Pulmonary artery endothelial cell (primary cell): ENCODE measurements at regions not wholly inside any gene's neighbourhood (a gene's known extent, or its start where the extent isn't known, plus 50 kb on each side); places are given as distances from the start of the nearest gene placed in this dataset.
"Not testable (repeated sequence)": the region's sequence is repeated elsewhere in the genome, so short reads cannot be mapped to it uniquely, and the experiment has no call there.

Experiments used
- DNase-seq: peaks from one replicate; pipeline ENCODE4 v3.0.0-alpha.2; 2011; ENCODE audit warnings: low read depth, low spot score

DNA sequence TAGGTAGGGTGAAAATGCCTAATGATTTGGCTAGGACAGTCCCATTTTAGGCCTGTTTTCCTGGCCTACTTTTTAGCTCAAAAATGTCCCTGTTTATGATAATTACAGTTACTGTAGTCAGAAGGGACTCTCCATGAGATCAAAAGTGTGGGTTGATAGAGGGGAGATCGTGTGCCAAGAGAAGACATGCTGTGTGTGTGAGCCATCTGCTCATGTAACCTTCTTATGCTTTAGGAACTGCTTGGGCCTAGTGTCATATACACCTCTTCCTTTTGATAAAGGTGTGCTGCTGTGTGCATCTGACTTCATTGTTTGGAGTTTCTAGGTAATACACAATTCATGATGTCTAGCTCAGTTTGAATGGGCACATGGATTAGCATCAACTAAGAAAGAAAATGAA lies 786.5 kb downstream of the PDCD6IP start:
- no peak for DNase-seq

GRCh38 chr3:34599595-34599994 lies 801.2 kb downstream of the PDCD6IP start:
- no peak for DNase-seq

- no peak for DNase-seq
These were observed 821.6 kb downstream of the PDCD6IP start for GRCh38 chr3:34619990-34620389.

GRCh38 chr3:34626699-34627098 lies 828.3 kb downstream of the PDCD6IP start:
- no peak for DNase-seq

DNA sequence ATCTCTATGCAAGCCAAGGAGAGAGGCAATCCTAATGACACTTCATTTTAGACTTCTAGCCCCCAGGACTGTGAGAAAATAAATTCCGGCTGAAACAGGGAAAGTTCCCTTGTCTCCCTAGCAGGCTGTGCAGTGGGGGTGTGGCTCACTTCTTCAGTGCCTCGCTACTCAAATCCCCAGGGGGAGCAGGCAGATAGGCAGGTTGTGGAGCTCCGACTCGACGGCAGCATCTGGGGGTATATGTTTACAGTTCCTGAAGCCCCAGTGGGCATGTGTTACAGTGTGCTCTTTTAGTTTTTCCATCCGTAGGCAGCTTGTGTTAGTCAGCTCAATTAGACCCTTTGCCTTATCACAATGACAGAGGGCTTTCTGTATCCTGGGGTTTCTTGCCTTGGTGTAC lies 836.5 kb downstream of the PDCD6IP start:
- no peak for DNase-seq

DNA sequence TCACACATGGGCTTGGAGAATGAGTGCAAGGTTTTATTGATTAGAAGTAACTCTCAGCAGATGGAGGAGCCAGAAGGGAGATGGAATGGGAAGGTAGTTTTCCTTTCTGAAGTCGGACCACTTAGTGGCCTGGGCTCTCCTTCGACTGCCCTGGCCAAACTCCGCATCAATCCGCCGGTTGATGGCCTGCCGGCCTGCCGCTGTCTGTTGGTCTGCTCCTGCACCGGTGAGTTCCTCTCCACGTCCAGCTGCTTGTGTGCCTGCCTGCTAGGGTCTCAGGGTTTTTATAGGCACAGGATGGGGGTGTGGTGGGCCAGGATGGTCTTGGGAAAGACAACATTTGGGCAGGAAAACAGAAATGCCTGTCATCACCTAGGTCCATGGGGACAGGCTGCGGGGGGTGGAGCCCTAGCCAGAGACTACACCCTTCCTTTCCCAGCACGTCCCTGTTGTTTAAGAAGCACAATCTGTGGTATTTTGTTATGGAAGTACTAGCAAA lies 837.0 kb downstream of the PDCD6IP start:
- DNase-seq = no peak

DNA sequence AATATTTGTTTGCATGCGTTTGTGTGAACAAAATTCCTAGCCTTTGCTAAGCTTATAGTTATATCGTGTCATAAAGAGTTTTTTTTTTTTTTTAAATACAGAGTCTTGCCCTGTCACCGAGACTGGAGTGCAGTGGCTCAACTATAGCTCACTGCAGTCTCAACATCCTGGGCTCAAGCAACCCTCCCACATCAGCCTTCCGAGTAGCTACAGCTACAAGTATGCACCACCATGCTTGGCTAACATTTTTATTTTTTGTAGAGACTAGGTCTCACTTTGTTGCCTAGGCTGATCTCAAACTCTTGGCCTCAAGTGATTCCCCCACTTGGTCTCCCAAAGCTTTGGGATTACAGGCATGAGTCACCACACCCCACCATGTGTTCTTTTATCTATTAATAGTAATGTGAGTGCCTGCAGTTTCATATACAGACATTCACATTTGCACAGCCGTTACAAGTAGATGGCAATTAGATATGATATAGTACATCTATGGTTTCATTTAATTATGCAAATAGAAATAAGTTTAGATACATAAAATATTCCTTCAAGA lies 848.6 kb downstream of the PDCD6IP start:
- no peak for DNase-seq

DNA sequence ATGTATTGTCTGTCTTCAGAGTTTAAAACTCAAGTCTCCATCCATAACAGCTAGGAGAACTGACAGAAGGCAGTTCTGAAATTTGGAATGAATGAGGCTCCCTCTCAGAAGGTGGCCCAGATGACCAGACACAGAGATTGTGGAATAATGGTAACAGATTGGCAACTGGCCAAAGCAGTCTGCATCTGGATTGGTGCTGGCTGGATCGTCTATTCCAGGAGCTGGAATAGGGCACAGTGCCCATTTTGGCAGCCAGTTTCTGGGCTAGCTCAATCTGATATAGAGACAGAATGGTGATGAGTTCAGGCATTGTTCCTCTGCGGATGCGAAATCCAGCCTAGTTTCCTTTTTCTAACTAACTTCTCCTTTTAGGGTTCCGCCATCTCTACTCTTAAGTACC lies 851.7 kb downstream of the PDCD6IP start:
- DNase-seq = no peak

DNA sequence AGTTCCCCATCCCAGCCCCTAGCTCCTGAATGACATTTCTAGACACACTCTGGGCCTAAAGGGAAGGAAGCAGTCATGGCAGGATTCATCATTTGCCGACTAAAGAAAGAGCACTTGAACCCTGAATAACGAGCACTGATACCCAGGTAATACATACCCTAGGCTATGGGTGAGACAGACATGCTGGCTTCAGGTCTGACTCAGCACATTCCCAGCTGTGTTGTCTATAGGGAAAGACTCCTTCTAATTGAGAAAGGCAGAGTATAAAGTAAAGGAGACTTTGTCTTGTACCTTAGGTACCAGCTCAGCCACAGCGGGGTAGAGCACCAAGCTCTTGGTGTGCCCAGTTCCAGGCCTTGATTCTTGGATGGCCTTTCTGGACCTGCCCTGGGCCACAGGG lies 870.5 kb downstream of the PDCD6IP start:
- no peak for DNase-seq

DNA sequence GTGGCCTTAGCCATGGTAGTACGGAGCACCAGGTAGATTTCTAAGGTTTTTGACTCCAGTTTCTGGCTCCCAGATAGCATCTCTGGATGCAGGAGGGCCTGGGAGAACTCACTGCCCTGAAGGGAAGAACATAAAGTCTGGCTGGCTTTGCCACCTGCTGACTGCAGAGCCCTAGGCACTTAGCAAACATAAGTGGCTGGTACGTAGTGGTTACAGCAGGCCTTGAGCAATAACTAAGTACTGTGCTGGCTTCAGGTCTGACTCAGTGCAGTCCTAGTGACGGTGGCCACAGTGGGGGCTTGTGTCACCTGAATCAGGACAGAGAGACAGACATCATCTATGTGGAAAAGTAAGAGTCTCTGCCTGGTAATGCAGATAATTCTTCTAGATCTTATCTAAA lies 871.1 kb downstream of the PDCD6IP start:
- DNase-seq = no peak

- DNase-seq = no peak
These were observed 877.1 kb downstream of the PDCD6IP start for GRCh38 chr3:34675383-34676120.

GRCh38 chr3:34676436-34676835 lies 878.0 kb downstream of the PDCD6IP start:
- no peak for DNase-seq

DNA sequence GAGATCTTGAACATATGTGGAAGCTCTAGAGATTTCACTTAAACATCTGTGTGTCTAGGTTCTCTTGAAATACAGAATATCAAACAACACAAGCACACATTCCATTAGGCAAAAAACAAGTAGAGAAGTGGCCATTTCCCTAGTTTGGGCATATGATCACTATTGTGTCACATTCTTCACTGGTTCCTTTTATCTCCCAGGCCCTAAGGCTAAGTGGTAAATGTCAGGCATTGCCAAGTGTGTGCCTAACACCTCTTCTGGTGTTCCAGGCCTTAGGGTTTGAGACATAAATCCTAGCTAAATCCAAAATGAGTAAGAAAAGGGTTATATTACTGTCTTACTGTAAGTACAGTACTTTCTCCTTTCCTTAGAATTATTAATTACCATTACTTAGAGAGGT lies 880.1 kb downstream of the PDCD6IP start:
- no peak for DNase-seq

GRCh38 chr3:34679055-34679454 lies 880.6 kb downstream of the PDCD6IP start:
- not testable (repeated sequence) for DNase-seq

DNA sequence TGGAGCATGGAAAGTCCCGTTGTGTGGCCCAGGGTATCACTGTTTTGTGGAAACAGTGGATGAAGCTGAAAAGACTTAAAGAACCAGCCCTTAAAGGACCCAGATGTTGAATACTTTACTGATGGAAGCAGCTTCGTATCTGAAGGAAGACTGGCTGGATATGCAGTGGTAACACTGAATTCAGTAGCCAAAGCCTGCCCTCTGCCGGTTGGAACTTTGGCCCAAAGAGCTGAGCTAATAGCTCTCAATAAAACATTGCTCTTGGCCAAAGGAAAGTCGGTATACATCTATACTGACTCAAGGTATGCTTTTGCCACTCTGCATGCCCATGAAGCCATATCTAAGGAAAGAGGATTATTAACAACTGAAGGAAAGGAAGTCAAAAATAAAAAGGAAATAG lies 885.4 kb downstream of the PDCD6IP start:
- DNase-seq = no peak

- no peak for DNase-seq
These were observed 888.1 kb downstream of the PDCD6IP start for GRCh38 chr3:34686541-34686940.

DNA sequence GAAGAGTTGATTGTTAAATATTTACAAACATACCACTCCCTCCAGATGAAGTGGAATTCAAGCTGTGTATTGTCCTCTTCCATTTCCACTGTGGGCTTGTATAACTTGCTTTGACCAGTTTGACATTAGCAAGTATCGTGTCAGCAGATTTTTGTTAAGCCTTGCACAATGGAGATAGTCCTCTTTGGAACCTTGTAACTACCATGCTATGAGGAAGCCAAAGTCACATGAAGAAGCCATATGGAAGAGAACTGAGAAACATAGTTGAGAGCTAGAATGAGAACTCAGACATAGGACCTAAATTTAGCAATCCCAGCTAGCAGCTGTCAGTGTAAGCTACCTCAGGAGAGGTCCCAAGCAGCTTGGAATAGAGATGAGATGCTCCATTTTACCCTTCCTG lies 889.2 kb downstream of the PDCD6IP start:
- DNase-seq = no peak

DNA sequence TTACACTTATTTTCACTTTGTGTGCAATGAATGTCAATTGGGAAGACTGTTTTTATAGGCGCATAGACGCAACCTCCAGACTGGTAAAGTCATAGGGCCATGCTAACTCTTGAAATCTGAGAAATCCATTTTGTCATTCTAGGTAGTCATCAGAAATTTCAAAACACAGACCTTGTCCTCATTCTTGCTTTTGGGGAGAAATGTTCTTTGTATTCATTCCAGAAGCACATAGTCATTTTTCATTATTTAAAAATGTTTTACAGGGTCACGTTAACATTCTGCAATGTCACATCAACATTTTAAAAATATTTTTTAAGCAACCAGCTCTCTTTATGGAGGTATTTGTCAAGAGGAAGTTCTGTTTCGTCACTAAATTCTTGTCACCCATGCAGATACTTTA lies 898.4 kb downstream of the PDCD6IP start:
- no peak for DNase-seq

DNA sequence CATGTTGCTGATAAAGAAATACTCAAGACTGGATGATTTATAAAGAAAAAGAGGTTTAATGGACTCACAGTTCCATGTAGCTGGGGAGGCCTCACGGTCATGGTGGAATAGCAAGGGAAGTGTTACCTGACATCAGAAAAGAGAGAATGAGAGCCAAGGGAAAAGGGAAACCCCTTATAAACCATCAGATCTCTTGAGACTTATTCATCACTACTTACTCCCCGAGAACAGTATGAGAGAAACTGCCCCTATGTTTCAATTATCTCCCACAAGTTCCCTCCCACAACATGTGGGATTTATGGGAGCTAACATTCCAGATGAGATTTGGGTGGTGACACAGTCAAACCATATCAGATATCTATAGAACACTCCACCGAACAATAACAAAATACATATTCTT lies 904.6 kb downstream of the PDCD6IP start:
- no peak for DNase-seq

DNA sequence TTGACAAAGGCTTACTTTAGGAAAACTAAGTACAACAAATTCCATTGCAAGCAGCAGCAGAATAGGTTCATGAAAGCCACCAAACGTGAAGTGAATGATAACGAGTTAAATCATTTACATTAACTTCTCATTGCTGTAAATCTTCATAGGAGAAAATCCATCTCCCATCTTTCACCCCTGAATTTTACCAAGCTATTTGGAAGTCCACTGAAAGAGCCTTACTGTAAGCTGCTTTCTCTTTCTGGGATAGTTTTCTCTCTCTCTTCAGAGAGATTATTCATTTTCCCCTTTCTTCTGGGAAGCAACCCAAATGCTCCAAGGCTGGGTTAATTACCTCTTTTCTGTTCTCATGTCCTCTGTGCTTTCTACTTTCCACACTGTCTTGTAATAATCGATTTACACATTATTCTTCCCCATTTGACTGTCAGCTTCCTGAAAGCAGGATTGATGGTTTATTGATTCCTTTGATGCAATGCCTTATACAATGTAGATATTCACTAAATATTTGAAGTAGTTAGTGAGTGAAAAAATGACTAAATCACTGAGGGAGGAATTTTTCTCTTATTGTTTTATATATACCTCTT lies 914.3 kb upstream of the ARPP21 start:
- DNase-seq = no peak

DNA sequence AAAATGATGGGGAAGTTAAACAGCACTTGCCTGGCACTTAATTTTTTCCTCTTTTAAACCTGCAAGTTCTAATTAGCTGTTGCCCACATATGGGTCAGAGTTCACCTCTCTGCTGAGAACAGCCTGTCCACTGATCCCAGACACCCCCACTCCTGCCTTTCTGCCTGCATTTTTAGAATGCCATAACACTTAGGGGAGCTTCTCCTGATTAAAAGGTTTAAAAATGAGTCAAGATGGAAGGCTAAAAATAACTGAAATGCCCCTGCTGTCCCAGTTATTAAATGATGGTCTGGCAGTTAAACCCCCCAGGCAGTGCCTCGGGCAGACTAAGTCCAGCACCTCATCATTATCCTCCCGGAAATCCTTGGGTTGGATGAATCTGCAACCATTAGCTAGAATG lies 913.6 kb upstream of the ARPP21 start:
- no peak for DNase-seq

GRCh38 chr3:34727700-34728099 lies 911.6 kb upstream of the ARPP21 start:
- no peak for DNase-seq

DNA sequence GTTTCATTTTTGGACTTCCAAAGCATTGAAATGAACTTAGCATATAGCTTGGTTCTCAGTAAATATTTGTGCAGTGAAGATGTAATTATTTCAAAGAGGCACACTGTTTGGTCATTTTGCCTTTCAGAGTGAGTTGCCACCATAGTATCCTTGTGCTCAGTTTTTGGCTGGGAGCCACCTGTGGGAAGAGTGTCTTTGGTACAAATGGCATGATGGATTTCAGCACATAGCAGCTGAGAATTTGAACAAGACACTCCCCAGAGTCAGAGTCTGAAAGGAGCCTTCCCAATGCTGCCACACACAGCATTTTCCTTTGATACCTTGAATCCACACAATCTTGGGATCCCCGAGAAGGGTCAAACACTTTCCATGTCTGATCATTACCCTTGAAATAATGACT lies 897.2 kb upstream of the ARPP21 start:
- no peak for DNase-seq
